MCF 10A (cell line): ENCODE measurements at regions not wholly inside any gene's neighbourhood (a gene's known extent, or its start where the extent isn't known, plus 50 kb on each side); places are given as distances from the start of the nearest gene placed in this dataset.

Experiments used
- BruUV-seq: library from RNA; stranded (reverse); fragments of 400-500 nt; replicated peaks from 2 replicates; lab custom pipeline; 2021; lab: Mats Ljungman, UMichigan
- CTCF ChIA-PET: fragments of 300-600 bp; sonication (Branson Sonifier 250); formaldehyde crosslinking; extraction: SDS; loops from one replicate; lab custom pipeline; 2021; ENCODE audit warnings: antibody characterized with exemption, inconsistent platforms; lab: Yijun Ruan, JAX
- POLR2A ChIA-PET: fragments of 300-600, 350-650 bp; sonication (Branson Sonifier 250); formaldehyde crosslinking; extraction: SDS; loops from one replicate; lab custom pipeline; 2020; ENCODE audit warnings: antibody characterized with exemption, inconsistent platforms; lab: Yijun Ruan, JAX
- DNase-seq: peaks from one replicate; pipeline ENCODE4 v3.0.0-alpha.2; 2018; ENCODE audit not compliant: unreplicated experiment
- H3K27ac Mint-ChIP-seq: one replicate; pipeline ENCODE4 v1.8.0; 2022; ENCODE audit warnings: mild to moderate bottlenecking, low read depth, mixed read lengths; ENCODE audit not compliant: unreplicated experiment
- H3K27me3 Mint-ChIP-seq: one replicate; pipeline ENCODE4 v1.8.0; 2022; ENCODE audit warnings: mixed read lengths; ENCODE audit not compliant: insufficient read depth, unreplicated experiment
- H3K36me3 Mint-ChIP-seq: one replicate; pipeline ENCODE4 v1.8.0; 2022; ENCODE audit warnings: mild to moderate bottlenecking, moderate library complexity, mixed read lengths; ENCODE audit not compliant: insufficient read depth, unreplicated experiment
- H3K4me1 Mint-ChIP-seq: one replicate; pipeline ENCODE4 v1.8.0; 2022; ENCODE audit warnings: mixed read lengths; ENCODE audit not compliant: insufficient read depth, unreplicated experiment
- H3K4me3 Mint-ChIP-seq: one replicate; pipeline ENCODE4 v1.8.0; 2022; ENCODE audit warnings: mild to moderate bottlenecking, moderate library complexity, mixed read lengths; ENCODE audit not compliant: unreplicated experiment
- H3K9me3 Mint-ChIP-seq: one replicate; pipeline ENCODE4 v1.8.0; 2022; ENCODE audit warnings: mixed read lengths; ENCODE audit not compliant: unreplicated experiment
- CTCF ChIP-seq: fragments of 200-600 bp; IDR thresholded peaks from one replicate; pipeline ENCODE4 v1.8.0; 2022; ENCODE audit warnings: antibody characterized with exemption, mild to moderate bottlenecking; ENCODE audit not compliant: unreplicated experiment
- intact Hi-C: fragments of 100-400 bp; cut with micrococcal nuclease; formaldehyde crosslinking; loops from 2 replicates; pipeline ENCODE4 v1.14.1; 2022

- POLR2A ChIA-PET, result no interaction called here
- CTCF ChIA-PET, result no interaction called here
- Mint-ChIP-seq H3K4me1 (no peaks in the 10 kb centered on the region), H3K9me3 (peaks cover 8% of the 10 kb centered on the region), H3K36me3 (no peaks in the 10 kb centered on the region), H3K27ac (no peak overlapping the region), H3K4me3 (no peak overlapping the region), H3K27me3 (no peaks in the 10 kb centered on the region)
- BruUV-seq, result no TSS peak
- DNase-seq, result no peak
- TF ChIP-seq CTCF, result no peak
- intact Hi-C loops, result no loop called here
These were observed 181.7 kb upstream of the CD180 start for GRCh38 chr5:67378256-67378655.

- Mint-ChIP-seq H3K36me3 (no peaks in the 10 kb centered on the region), H3K4me1 (no peaks in the 10 kb centered on the region), H3K27ac (no peak overlapping the region), H3K4me3 (no peak overlapping the region), H3K9me3 (peaks cover 8% of the 10 kb centered on the region), H3K27me3 (no peaks in the 10 kb centered on the region)
- no peak for TF ChIP-seq CTCF
- BruUV-seq, result no TSS peak
- ChIA-PET POLR2A (interaction anchor here (0.6 to 1.4 kb wide), 4 partner anchors 9 to 127 kb away, joined by 3 to 5 read pairs (median 4); no protein-coding TSS in a partner anchor), CTCF (interaction anchor here (0.5 kb wide), 1 partner anchor 196 kb away, joined by 3 read pairs; no protein-coding TSS in a partner anchor)
- intact Hi-C loops, result no loop called here
- DNase-seq, result no peak
These were observed 181.0 kb upstream of the CD180 start for GRCh38 chr5:67377631-67378030.

DNA sequence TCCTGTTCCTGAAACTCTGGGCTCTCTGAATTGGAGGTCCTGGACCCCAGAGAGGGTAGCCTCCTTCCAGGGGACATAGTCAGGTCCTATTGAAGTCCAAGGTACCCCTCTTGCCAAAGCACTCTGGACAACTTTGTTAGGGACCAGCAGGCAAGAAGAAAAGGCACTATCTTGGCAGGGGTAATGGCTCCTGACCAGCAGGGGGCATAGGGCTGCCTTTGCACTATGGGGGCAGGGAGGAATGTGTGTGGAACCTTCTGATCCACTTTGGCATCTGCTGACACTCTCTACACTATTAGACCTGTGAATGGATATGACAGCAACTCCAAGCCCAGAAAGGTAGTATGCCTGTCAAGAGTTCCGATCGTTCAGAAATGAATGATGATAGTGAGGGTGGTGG, 179.0 kb upstream of the CD180 start:
- no TSS peak for BruUV-seq
- H3K36me3 Mint-ChIP-seq, result no peaks in the 10 kb centered on the region
- ChIA-PET POLR2A (no interaction called here), CTCF (interaction anchor here (0.7 kb wide), 1 partner anchor 123 kb away, joined by 3 read pairs; no protein-coding TSS in a partner anchor)
- no peak overlapping the region for H3K27ac Mint-ChIP-seq
- no peak for DNase-seq
- H3K9me3 Mint-ChIP-seq, result peaks cover 8% of the 10 kb centered on the region
- no peak overlapping the region for H3K4me3 Mint-ChIP-seq
- intact Hi-C loops, result no loop called here
- no peak for TF ChIP-seq CTCF
- no peaks in the 10 kb centered on the region for H3K4me1 Mint-ChIP-seq
- H3K27me3 Mint-ChIP-seq, result no peaks in the 10 kb centered on the region

GRCh38 chr5:67374378-67374777, 177.8 kb upstream of the CD180 start:
- Mint-ChIP-seq H3K27ac (no peak overlapping the region), H3K4me3 (no peak overlapping the region), H3K27me3 (no peaks in the 10 kb centered on the region), H3K4me1 (no peaks in the 10 kb centered on the region), H3K9me3 (peaks cover 8% of the 10 kb centered on the region), H3K36me3 (no peaks in the 10 kb centered on the region)
- intact Hi-C loops, result no loop called here
- no TSS peak for BruUV-seq
- CTCF ChIA-PET, result no interaction called here
- POLR2A ChIA-PET, result no interaction called here
- no peak for TF ChIP-seq CTCF
- DNase-seq, result no peak
